ENCODE measurements at regions not wholly inside any gene's neighbourhood (a gene's known extent, or its start where the extent isn't known, plus 50 kb on each side); places are given as distances from the start of the nearest gene placed in this dataset.

DNA sequence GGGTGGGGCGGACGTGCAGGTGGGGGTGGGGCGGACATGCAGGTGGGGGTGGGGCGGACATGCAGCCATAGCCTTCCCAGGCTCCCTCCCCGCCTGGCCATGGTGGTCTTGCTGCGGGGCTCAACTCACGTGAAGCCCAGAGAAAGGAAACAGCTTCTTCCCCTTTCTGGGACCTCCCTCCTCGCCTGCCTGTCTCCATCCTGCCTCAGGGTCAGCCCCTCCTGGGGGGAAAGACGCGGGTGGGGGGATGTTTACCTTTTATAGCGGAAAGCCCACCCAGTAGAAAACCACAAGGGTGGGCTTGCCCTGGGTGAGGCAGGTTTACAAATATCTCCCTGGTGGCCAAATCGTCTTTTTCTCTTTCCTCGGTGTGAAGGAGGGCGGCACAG is 520.0 kb downstream of the GLRX3 start:
- TF ChIP-seq, protein P1, sequence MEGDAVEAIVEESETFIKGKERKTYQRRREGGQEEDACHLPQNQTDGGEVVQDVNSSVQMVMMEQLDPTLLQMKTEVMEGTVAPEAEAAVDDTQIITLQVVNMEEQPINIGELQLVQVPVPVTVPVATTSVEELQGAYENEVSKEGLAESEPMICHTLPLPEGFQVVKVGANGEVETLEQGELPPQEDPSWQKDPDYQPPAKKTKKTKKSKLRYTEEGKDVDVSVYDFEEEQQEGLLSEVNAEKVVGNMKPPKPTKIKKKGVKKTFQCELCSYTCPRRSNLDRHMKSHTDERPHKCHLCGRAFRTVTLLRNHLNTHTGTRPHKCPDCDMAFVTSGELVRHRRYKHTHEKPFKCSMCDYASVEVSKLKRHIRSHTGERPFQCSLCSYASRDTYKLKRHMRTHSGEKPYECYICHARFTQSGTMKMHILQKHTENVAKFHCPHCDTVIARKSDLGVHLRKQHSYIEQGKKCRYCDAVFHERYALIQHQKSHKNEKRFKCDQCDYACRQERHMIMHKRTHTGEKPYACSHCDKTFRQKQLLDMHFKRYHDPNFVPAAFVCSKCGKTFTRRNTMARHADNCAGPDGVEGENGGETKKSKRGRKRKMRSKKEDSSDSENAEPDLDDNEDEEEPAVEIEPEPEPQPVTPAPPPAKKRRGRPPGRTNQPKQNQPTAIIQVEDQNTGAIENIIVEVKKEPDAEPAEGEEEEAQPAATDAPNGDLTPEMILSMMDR (IDR thresholded peaks at IDR 0.05): no peak
- TF ChIP-seq POLR2AphosphoS5 (IDR thresholded peaks at IDR 0.05): no peak
